GM18868 (cell line): ENCODE measurements at regions not wholly inside any gene's neighbourhood (a gene's known extent, or its start where the extent isn't known, plus 50 kb on each side); places are given as distances from the start of the nearest gene placed in this dataset.
"Not testable (repeated sequence)": the region's sequence is repeated elsewhere in the genome, so short reads cannot be mapped to it uniquely, and the experiment has no call there.

Experiments
- ATAC-seq: cut with Tn5 transposase; IDR thresholded peaks from one replicate; pipeline ENCODE4 v1.9.1; 2021; ENCODE audit warnings: mild to moderate bottlenecking, moderate library complexity; ENCODE audit not compliant: unreplicated experiment

- ATAC-seq = no peak
Observed at GRCh38 chr4:178137732-178138471, 695.7 kb upstream of the AGA start.

- ATAC-seq = no peak
Observed at GRCh38 chr4:178138491-178138890, 696.3 kb upstream of the AGA start.

GRCh38 chr4:178140326-178140915, 698.2 kb upstream of the AGA start:
- ATAC-seq = no peak

GRCh38 chr4:178142724-178143123, 700.5 kb upstream of the AGA start:
- ATAC-seq = no peak

GRCh38 chr4:178148106-178148505, 705.9 kb upstream of the AGA start:
- no peak for ATAC-seq

- ATAC-seq = no peak
Observed at GRCh38 chr4:178165251-178165950, 723.2 kb upstream of the AGA start.

- ATAC-seq = no peak
Observed at GRCh38 chr4:178165951-178166308, 723.7 kb upstream of the AGA start.

GRCh38 chr4:178173771-178174170, 731.5 kb upstream of the AGA start:
- ATAC-seq = no peak

GRCh38 chr4:178174756-178175155, 732.5 kb upstream of the AGA start:
- no peak for ATAC-seq

- ATAC-seq = no peak
Observed at GRCh38 chr4:178185517-178185916, 743.3 kb upstream of the AGA start.

GRCh38 chr4:178192611-178193010, 750.4 kb upstream of the AGA start:
- no peak for ATAC-seq

- ATAC-seq = no peak
Observed at GRCh38 chr4:178196751-178197374, 754.6 kb upstream of the AGA start.

- ATAC-seq = no peak
Observed at GRCh38 chr4:178198691-178199090, 756.5 kb upstream of the AGA start.

GRCh38 chr4:178202422-178202821, 760.2 kb upstream of the AGA start:
- no peak for ATAC-seq

- ATAC-seq = no peak
Observed at GRCh38 chr4:178205826-178206225, 763.6 kb upstream of the AGA start.

GRCh38 chr4:178215309-178215708, 773.1 kb upstream of the AGA start:
- no peak for ATAC-seq

GRCh38 chr4:178215763-178216162, 773.5 kb upstream of the AGA start:
- ATAC-seq = no peak

GRCh38 chr4:178226421-178226820, 784.2 kb upstream of the AGA start:
- ATAC-seq = not testable (repeated sequence)

- ATAC-seq = no peak
Observed at GRCh38 chr4:178233906-178234305, 791.7 kb upstream of the AGA start.

GRCh38 chr4:178240891-178241290, 798.7 kb upstream of the AGA start:
- ATAC-seq = no peak

GRCh38 chr4:178241601-178242118, 799.4 kb upstream of the AGA start:
- ATAC-seq = no peak

GRCh38 chr4:178242655-178243054, 800.4 kb upstream of the AGA start:
- ATAC-seq = no peak
